ENCODE measurements at regions not wholly inside any gene's neighbourhood (a gene's known extent, or its start where the extent isn't known, plus 50 kb on each side); places are given as distances from the start of the nearest gene placed in this dataset.
"Not testable (repeated sequence)": the region's sequence is repeated elsewhere in the genome, so short reads cannot be mapped to it uniquely, and the experiment has no call there.

DNA sequence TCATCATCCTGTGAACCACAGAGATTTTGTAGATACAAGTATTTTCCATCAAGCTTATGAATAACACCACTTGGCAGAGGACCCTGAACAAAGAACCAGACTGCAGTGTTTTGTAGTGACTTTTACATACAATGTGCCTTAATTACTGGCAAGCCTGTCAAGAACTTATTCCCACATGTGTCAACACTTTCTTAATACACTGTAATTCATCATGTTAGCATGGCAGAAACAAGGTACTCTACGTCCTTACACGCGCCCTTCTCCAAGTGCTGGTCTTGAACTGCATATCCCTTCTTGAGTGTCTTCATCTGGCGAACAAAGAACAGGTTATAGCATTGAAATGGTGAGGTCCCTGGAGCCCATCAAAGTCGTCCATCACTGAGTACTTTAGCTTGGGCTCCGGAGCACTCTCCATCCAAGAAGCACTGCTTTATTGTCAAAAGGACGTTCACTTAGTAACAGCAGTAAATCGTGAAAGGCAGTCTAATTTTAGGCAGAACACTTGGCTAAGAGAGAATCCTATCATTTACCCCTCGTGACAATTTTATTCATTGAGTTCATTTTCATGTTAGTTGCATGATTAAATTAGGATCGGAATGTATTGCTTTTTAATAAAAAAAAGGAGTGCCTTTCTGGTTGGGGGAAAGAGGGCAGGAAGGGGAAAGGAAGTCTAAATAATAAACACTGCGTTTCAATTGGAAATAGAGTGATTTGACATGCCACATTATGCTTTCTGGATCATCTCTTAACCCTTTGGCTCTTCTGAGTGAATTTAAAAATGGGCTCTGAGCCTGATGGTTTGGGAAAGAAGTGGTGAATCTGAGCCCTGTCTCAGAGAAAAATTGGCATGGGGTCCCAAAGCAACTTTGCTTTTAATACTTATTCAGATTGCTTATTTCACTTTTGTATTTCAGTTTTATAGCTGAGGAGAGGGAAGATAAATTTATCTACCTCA lies 376.1 kb downstream of the DLEU7 start:
- no peak overlapping the region for H3K27ac ChIP-seq (ENCODE audit: low read depth in 2 of 2, low read length in 1 of 2)
- no peaks in the 10 kb centered on the region for H3K9me3 ChIP-seq (ENCODE audit: control insufficient read depth in 2 of 2, insufficient read depth in 1 of 2, low read depth in 1 of 2, low read length in 1 of 2)
- 69% methylated on average over 11 of the region's 11 CpGs for WGBS, 2 donors
- no peaks in the 10 kb centered on the region for H3K27me3 ChIP-seq (ENCODE audit: control insufficient read depth in 1 of 2, insufficient read depth in 2 of 2, low read length in 2 of 2)
- no peaks in the 10 kb centered on the region for H3K36me3 ChIP-seq (ENCODE audit: control insufficient read depth in 2 of 2, insufficient read depth in 2 of 2, low read length in 1 of 2)
- no peaks in the 10 kb centered on the region for H3K4me1 ChIP-seq (ENCODE audit: control insufficient read depth in 2 of 2, insufficient read depth in 2 of 2, low read length in 1 of 2)
- H3K4me3 ChIP-seq (ENCODE audit: low read depth in 1 of 2, low read length in 2 of 2) = no peak overlapping the region

DNA sequence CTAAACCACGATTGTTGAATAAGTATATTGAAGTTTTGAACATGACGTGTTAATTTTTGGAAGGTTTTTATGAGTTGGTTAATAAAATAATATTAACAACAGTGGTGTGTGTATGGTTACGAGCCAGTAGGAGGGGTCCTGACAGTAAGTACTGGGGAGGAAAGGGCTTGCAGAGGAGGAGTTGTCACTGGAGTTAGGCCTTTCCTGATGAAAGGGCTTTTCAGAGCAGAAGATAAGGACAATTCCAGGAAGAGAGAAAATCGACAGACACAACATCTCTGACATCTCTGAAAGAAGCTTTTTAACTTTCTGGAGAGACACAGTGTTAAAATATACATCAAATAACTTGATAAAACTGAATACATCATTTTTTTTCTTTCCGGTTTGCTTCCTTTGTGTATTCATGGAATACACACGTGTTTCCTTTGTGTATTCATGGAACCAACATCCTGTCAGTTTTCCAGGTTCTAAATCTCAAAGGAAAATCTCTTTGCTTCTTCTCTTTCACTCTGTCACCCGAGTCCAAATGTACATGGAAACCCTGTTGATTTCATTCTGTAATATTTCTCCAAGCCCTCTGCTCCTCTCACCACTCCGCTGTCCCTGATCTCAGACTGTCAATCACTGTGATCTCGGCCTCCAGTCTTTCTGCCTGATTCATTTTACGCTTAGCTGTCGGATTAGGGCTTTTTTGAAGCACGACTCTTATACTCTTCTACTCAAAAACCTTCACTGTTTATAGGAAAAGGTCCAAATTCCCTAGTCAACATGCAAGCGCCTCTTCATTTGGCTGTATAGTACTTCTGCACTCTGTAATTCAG lies 374.4 kb downstream of the DLEU7 start:
- 85 to 86% methylated on average over 13 of the region's 13 CpGs for WGBS, 2 donors
- Histone ChIP-seq H3K27ac (ENCODE audit: low read depth in 2 of 2, low read length in 1 of 2) (no peak overlapping the region), H3K9me3 (ENCODE audit: control insufficient read depth in 2 of 2, insufficient read depth in 1 of 2, low read depth in 1 of 2, low read length in 1 of 2) (no peaks in the 10 kb centered on the region), H3K4me3 (ENCODE audit: low read depth in 1 of 2, low read length in 2 of 2) (no peak overlapping the region), H3K36me3 (ENCODE audit: control insufficient read depth in 2 of 2, insufficient read depth in 2 of 2, low read length in 1 of 2) (no peaks in the 10 kb centered on the region), H3K27me3 (ENCODE audit: control insufficient read depth in 1 of 2, insufficient read depth in 2 of 2, low read length in 2 of 2) (no peaks in the 10 kb centered on the region), H3K4me1 (ENCODE audit: control insufficient read depth in 2 of 2, insufficient read depth in 2 of 2, low read length in 1 of 2) (no peaks in the 10 kb centered on the region)

GRCh38 chr13:50473050-50473449 lies 370.4 kb downstream of the DLEU7 start:
- WGBS, 2 donors = 98 to 100% methylated on average over 1 of the region's 3 CpGs
- not testable (repeated sequence) for H3K4me3 ChIP-seq (ENCODE audit: low read depth in 1 of 2, low read length in 2 of 2); H3K9me3 ChIP-seq (ENCODE audit: control insufficient read depth in 2 of 2, insufficient read depth in 1 of 2, low read depth in 1 of 2, low read length in 1 of 2); H3K27ac ChIP-seq (ENCODE audit: low read depth in 2 of 2, low read length in 1 of 2); H3K27me3 ChIP-seq (ENCODE audit: control insufficient read depth in 1 of 2, insufficient read depth in 2 of 2, low read length in 2 of 2); H3K4me1 ChIP-seq (ENCODE audit: control insufficient read depth in 2 of 2, insufficient read depth in 2 of 2, low read length in 1 of 2); H3K36me3 ChIP-seq (ENCODE audit: control insufficient read depth in 2 of 2, insufficient read depth in 2 of 2, low read length in 1 of 2)

DNA sequence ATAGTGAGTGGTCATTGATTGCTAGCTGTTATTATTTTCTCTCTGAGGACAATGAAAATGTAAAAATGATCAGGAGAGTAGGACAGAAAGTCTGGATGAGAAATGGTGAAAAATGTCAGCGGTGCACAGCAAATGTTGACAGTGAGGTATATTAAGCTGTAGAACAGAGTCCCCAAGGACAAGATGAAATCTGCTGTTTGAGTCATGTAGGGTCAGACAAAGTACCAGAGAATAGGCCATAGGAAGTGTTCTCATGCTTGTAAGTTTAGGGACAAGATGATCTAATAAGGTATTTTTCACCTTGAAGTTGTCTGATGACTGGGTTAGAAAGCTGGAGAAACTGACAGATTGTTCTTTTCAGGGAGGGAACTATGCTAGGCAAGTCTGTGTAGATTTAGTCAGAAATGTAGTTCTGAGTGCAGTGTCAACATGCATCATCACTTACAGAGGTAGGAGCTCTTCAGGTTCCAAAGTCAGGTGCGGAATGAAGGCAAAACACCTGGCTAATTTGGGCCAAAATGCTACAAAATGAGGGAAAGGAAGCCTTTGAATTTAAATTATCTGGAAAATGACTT lies 369.3 kb downstream of the DLEU7 start:
- no peak overlapping the region for H3K4me3 ChIP-seq (ENCODE audit: low read depth in 1 of 2, low read length in 2 of 2)
- no peaks in the 10 kb centered on the region for H3K27me3 ChIP-seq (ENCODE audit: control insufficient read depth in 1 of 2, insufficient read depth in 2 of 2, low read length in 2 of 2)
- no peak overlapping the region for H3K27ac ChIP-seq (ENCODE audit: low read depth in 2 of 2, low read length in 1 of 2)
- no peaks in the 10 kb centered on the region for H3K4me1 ChIP-seq (ENCODE audit: control insufficient read depth in 2 of 2, insufficient read depth in 2 of 2, low read length in 1 of 2)
- H3K36me3 ChIP-seq (ENCODE audit: control insufficient read depth in 2 of 2, insufficient read depth in 2 of 2, low read length in 1 of 2) = no peaks in the 10 kb centered on the region
- no peaks in the 10 kb centered on the region for H3K9me3 ChIP-seq (ENCODE audit: control insufficient read depth in 2 of 2, insufficient read depth in 1 of 2, low read depth in 1 of 2, low read length in 1 of 2)
- 86 to 94% methylated on average over 2 of the region's 2 CpGs for WGBS, 2 donors

DNA sequence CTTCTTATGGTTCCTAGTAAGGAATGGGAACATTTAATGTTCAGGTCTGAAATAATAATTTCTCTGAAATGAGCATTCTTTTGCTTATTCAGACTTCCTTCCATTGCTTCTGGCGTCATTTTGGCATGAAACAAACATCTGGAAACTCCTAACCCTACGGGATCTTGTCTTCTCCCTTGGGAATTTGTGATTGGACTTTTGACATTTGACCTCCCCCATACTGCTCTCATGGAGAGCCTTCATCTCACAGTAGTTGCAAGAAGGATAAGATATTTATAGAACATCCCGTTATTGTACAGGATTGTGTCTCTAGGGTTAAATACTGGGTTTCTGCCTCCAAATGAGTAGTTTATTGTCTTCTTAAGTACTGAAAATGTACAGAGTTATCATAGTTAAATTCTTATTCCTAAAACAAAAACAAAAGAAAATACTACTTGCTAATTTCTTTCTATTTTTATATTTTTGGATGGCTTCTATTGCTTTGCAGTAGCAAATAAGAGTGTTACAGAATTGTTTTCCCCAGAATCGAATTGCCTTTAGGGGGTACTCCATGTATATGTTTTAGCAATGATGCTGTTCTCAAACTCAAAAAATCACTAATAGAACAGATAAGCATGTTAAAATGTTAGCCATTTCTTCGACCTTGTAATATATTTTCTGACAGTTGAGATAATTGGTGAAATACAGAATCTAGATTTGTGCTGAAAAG lies 366.8 kb downstream of the DLEU7 start:
- 72 to 77% methylated on average over 5 of the region's 5 CpGs for WGBS, 2 donors
- Histone ChIP-seq H3K27ac (ENCODE audit: low read depth in 2 of 2, low read length in 1 of 2) (no peak overlapping the region), H3K9me3 (ENCODE audit: control insufficient read depth in 2 of 2, insufficient read depth in 1 of 2, low read depth in 1 of 2, low read length in 1 of 2) (no peaks in the 10 kb centered on the region), H3K36me3 (ENCODE audit: control insufficient read depth in 2 of 2, insufficient read depth in 2 of 2, low read length in 1 of 2) (no peaks in the 10 kb centered on the region), H3K4me3 (ENCODE audit: low read depth in 1 of 2, low read length in 2 of 2) (no peak overlapping the region), H3K27me3 (ENCODE audit: control insufficient read depth in 1 of 2, insufficient read depth in 2 of 2, low read length in 2 of 2) (no peaks in the 10 kb centered on the region), H3K4me1 (ENCODE audit: control insufficient read depth in 2 of 2, insufficient read depth in 2 of 2, low read length in 1 of 2) (no peaks in the 10 kb centered on the region)

DNA sequence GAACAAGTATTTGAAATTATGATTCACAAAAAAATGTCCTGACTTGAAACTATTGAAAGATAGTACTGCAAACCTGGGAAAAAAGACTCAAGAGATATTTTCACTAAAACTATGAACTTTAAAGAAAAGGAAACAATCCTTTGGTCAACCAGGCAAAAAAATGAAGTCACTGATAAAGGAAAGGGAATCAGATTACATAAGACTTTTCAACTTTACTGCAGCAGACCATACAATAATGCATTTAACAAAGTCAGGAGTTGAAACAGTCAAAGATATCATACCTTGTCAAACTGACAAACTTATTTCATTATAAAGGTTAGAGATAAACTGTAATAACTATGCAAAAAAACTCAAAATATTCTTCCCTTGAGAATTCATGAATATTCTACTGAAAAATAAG lies 361.6 kb downstream of the DLEU7 start:
- Histone ChIP-seq H3K27me3 (ENCODE audit: control insufficient read depth in 1 of 2, insufficient read depth in 2 of 2, low read length in 2 of 2) (no peaks in the 10 kb centered on the region), H3K4me3 (ENCODE audit: low read depth in 1 of 2, low read length in 2 of 2) (no peak overlapping the region), H3K36me3 (ENCODE audit: control insufficient read depth in 2 of 2, insufficient read depth in 2 of 2, low read length in 1 of 2) (no peaks in the 10 kb centered on the region), H3K4me1 (ENCODE audit: control insufficient read depth in 2 of 2, insufficient read depth in 2 of 2, low read length in 1 of 2) (no peaks in the 10 kb centered on the region), H3K27ac (ENCODE audit: low read depth in 2 of 2, low read length in 1 of 2) (no peak overlapping the region), H3K9me3 (ENCODE audit: control insufficient read depth in 2 of 2, insufficient read depth in 1 of 2, low read depth in 1 of 2, low read length in 1 of 2) (no peaks in the 10 kb centered on the region)

DNA sequence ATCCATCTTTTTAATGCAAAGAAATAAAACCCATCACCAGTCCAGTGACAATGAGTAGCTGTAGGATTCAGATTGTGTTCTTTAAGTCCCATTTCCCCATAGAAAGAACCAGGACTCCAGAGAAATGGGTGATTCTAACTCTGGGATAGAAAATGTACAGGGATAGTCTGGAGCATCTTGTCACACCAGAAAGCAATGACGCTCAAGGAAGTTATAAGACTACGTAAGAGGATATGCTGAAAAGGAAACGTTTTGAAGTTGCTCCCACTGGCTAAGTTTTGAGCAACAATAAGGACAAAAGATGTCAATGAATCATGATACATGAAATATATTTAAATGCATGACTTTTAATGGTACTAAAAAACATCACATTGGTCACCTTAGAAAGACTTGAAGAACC lies 360.1 kb downstream of the DLEU7 start:
- Histone ChIP-seq H3K36me3 (ENCODE audit: control insufficient read depth in 2 of 2, insufficient read depth in 2 of 2, low read length in 1 of 2) (no peaks in the 10 kb centered on the region), H3K9me3 (ENCODE audit: control insufficient read depth in 2 of 2, insufficient read depth in 1 of 2, low read depth in 1 of 2, low read length in 1 of 2) (no peaks in the 10 kb centered on the region), H3K4me3 (ENCODE audit: low read depth in 1 of 2, low read length in 2 of 2) (no peak overlapping the region), H3K27ac (ENCODE audit: low read depth in 2 of 2, low read length in 1 of 2) (no peak overlapping the region), H3K27me3 (ENCODE audit: control insufficient read depth in 1 of 2, insufficient read depth in 2 of 2, low read length in 2 of 2) (no peaks in the 10 kb centered on the region), H3K4me1 (ENCODE audit: control insufficient read depth in 2 of 2, insufficient read depth in 2 of 2, low read length in 1 of 2) (no peaks in the 10 kb centered on the region)
- 71% methylated on average over 3 of the region's 3 CpGs for WGBS, 2 donors

- WGBS, 2 donors = 54 to 59% methylated on average over 12 of the region's 12 CpGs
- no peaks in the 10 kb centered on the region for H3K9me3 ChIP-seq (ENCODE audit: control insufficient read depth in 2 of 2, insufficient read depth in 1 of 2, low read depth in 1 of 2, low read length in 1 of 2)
Measured at GRCh38 chr13:50484472-50485113, 358.9 kb downstream of the DLEU7 start.

More at GRCh38 chr13:50484472-50485113, 358.9 kb downstream of the DLEU7 start:
- no peak overlapping the region for H3K27ac ChIP-seq (ENCODE audit: low read depth in 2 of 2, low read length in 1 of 2)
- H3K27me3 ChIP-seq (ENCODE audit: control insufficient read depth in 1 of 2, insufficient read depth in 2 of 2, low read length in 2 of 2) = no peaks in the 10 kb centered on the region
- H3K4me1 ChIP-seq (ENCODE audit: control insufficient read depth in 2 of 2, insufficient read depth in 2 of 2, low read length in 1 of 2) = no peaks in the 10 kb centered on the region
- no peak overlapping the region for H3K4me3 ChIP-seq (ENCODE audit: low read depth in 1 of 2, low read length in 2 of 2)
- H3K36me3 ChIP-seq (ENCODE audit: control insufficient read depth in 2 of 2, insufficient read depth in 2 of 2, low read length in 1 of 2) = no peaks in the 10 kb centered on the region
